GM12865 (cell line): ENCODE measurements at regions not wholly inside any gene's neighbourhood (a gene's known extent, or its start where the extent isn't known, plus 50 kb on each side); places are given as distances from the start of the nearest gene placed in this dataset.
"Not testable (repeated sequence)": the region's sequence is repeated elsewhere in the genome, so short reads cannot be mapped to it uniquely, and the experiment has no call there.

ENCODE experiments used
- DNase-seq: peaks from one replicate; pipeline ENCODE4 v3.0.0; 2010; ENCODE audit warnings: low read depth
- H3K4me3 ChIP-seq: 2 replicates; pipeline ENCODE4 v1.5.1; 2011; ENCODE audit warnings: mild to moderate bottlenecking, low read depth, low read length, control low read depth
- CTCF ChIP-seq: IDR thresholded peaks from 2 replicates; pipeline ENCODE4 v1.5.1; 2011; ENCODE audit warnings: low read length, control low read depth, low read depth, inconsistent platforms; ENCODE audit not compliant: insufficient read depth; ENCODE audit errors: missing control alignments

- H3K4me3 ChIP-seq, result no peak overlapping the region
Measured at GRCh38 chr6:170003027-170003426, 251.6 kb downstream of the ERMARD start.

GRCh38 chr6:170001782-170002181 is 250.4 kb downstream of the ERMARD start:
- DNase-seq, H3K4me3 ChIP-seq: not testable (repeated sequence)

More at GRCh38 chr6:170003027-170003426, 251.6 kb downstream of the ERMARD start:
- no peak for DNase-seq
- TF ChIP-seq CTCF, result peak; percentile 10

- no peak overlapping the region for H3K4me3 ChIP-seq
- TF ChIP-seq CTCF, result no peak
- DNase-seq, result no peak
Measured at GRCh38 chr6:170000071-170000843, 248.8 kb downstream of the ERMARD start.

GRCh38 chr6:169999367-169999766 is 247.9 kb downstream of the ERMARD start:
- TF ChIP-seq CTCF, result no peak
- H3K4me3 ChIP-seq, result no peak overlapping the region
- no peak for DNase-seq

- no peak for DNase-seq
- no peak overlapping the region for H3K4me3 ChIP-seq
- no peak for TF ChIP-seq CTCF
Measured at GRCh38 chr6:169998457-169998856, 247.0 kb downstream of the ERMARD start.

- DNase-seq, result no peak
- TF ChIP-seq CTCF, result no peak
- H3K4me3 ChIP-seq, result no peak overlapping the region
Measured at GRCh38 chr6:169997930-169998218, 246.5 kb downstream of the ERMARD start.

GRCh38 chr6:169997187-169997929 is 245.9 kb downstream of the ERMARD start:
- TF ChIP-seq CTCF, result no peak
- DNase-seq, result no peak
- H3K4me3 ChIP-seq, result no peak overlapping the region
